Activated CD4-positive, alpha-beta T cell treated with anti-CD3 and anti-CD28 coated beads for 4 hours (primary cell): ENCODE measurements at regions not wholly inside any gene's neighbourhood (a gene's known extent, or its start where the extent isn't known, plus 50 kb on each side); places are given as distances from the start of the nearest gene placed in this dataset.

ENCODE experiments used
- DNase-seq, 2 donors: peaks; one replicate each; pipeline ENCODE4 v3.0.0-alpha.2; 2020

DNA sequence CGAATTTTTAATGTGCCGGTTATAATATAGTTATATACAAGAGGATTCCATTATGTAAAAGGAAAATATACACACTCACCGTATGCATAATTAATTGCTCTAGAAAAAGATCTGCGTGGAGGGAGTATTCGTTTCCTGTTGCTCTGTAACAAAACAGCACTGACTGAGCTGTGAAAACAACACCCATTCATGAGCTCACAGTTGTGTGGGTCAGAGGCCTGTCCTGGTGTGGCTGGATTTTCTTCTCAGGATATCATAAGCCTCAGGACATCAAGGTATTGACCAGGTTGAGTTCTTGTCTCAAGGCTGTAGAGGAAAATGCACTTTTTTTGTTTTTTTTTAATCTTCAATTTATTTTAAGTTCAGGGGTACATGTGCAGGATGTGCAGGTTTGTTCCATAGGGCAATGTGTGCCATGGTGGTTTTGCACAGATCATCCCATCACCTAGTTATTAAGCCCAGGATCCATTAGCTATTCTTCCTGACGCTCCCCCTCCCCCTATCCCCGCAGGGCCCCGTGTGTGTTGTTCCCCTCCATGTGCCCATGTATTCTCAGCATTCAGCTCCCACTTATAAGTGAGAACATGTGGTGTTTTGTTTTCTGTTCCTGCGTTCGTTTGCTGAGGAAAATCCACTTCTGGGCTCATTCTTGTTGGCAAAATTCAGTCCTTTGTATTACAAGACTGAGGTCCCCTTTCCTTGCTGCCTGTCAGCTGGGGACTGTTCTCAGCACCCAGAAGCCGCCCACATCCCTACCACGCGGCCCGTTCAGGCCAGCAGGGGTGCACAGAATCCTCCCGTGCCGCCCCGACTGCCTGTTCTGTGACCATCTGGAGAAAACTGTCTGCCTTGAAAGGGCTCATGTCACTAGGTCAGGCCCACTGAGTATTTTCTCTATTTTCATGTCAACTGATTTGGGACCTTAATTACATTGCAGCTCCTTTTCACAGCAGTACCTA is 87.4 kb upstream of the ERRFI1 start:
- DNase-seq = no peak

GRCh38 chr1:8112611-8113261 is 86.6 kb upstream of the ERRFI1 start:
- DNase-seq = no peak

DNA sequence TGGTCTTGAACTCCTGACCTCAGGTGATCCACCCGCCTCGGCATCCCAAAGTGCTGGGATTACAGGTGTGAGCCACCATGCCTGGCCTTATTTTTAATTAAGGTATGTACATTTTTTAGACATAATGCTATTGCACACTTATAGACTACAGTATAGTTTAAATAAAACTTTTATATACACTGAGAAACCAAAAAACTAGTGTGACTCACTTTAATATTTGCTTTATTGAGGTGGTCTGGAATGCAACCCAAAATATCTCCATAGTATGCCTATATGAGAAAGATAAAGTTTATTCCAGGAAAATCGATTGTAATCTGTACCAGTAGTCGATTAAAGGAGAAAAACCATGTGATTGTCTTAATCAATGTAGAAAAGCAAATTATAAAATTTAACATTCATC is 85.5 kb upstream of the ERRFI1 start:
- DNase-seq = no peak

DNA sequence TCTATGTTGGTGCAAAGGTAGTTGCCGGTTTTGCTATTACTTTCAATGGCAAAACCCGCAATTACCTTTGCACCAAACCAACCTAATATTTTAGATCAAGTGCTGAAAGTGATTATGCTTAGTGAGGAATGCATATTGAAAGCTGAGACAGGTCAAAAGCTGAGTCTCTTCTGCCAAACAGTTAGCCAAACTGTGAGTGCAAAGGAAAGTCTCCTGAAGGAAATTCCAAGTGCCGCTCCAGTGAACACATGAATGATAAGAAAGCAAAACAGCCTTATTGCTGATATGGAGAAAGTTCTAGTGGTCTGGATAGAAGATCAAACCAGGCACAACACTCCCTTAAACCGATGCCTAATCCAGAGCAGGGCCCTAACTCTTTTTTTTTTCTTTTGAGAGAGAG is 83.1 kb upstream of the ERRFI1 start:
- DNase-seq = no peak

DNA sequence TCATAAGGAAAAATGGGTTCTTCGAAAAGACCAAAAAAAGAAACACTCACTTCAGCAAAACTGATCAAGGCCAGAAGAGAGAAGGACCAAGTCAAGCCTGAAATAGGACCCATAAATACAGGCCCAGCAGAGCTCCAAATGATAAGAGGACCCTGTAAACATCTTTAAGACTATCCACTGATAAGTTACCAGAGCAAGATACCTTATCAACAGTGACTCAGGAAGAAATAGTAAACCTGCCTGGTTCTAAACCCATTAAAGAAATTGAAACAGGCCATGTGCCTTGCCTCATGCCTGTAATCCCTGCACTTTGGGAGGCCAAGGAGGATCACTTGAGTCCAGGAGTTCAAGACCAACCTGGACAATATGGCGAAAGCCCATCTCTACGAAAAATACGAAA is 81.8 kb upstream of the ERRFI1 start:
- DNase-seq = no peak

DNA sequence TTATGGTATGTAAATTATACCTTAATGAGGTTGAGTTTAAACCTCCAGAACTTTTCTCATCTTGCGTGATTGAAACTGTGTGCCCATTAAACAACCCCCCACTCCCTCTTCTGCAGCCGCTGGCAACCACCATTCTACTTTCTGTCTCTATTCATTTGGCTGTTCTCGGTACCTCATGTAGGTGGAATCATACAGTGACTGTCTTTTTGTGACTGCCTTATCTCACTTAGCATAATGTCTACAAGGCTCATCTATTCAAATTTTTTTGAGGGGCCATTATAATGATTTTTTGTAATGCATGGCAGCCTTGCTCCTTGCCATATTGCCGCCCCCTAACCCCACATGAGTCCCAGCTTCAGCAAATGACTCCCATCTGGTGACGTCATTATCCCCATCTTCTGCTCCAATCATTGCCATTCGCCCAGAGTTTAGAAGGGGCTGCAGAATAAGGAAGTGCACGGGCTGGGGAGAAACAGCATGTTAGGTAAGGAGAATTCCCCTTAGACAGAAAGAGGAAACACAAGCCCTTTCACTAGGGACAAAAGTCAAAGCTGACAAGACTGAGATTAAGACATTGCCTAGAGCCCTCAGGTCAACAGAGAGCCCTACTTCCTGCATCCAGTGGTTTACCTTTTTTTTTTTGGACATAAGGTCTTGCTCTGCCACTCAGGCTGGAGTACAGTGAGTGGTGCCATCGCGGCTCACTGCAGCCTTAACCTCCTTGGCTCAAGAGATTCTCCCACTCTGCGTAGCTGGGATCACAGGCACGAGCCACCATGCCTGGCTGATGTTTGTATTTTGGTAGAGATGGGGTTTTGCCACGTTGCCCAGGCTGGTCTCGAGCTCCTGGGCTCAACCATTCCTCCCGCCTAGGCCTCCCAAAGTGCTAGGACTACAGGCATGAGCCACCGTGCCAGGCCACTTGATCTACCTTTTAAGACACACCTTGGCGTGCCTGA is 78.4 kb upstream of the ERRFI1 start:
- no peak for DNase-seq

GRCh38 chr1:8097908-8098307 is 71.8 kb upstream of the ERRFI1 start:
- DNase-seq = no peak

DNA sequence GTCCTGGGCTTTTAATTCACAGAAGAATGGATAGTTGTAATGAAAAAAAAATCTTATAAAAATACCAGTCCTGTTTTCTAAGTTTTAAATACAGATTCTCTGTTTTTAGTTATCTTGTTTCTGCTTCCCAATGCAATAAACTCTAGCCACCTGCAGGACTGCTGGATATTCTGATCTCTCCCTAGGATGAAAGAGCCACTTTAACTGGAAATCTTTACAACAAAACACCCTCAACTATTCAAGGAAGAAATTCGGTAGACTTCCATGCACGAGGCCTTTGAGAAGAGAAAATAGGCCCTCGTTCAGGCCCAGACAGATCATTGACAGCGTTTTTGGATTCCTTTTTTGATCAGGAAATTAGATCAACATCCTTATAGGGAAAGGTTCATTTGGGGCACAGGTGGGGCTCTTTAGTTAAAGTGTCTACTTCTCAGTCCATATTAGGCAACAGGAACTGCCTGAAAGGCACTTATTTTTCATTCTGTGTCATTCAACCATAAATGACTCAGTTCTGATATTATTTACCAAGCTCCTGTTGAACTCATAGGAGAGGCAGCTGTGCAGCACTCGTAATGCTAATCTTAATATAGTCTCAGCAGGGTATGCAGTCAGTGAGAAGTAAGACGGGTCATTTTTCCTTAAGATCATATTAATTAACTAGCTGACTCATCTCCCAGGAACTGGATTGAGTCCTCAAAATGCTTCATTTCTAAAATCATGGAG is 71.1 kb upstream of the ERRFI1 start:
- DNase-seq = no peak

DNA sequence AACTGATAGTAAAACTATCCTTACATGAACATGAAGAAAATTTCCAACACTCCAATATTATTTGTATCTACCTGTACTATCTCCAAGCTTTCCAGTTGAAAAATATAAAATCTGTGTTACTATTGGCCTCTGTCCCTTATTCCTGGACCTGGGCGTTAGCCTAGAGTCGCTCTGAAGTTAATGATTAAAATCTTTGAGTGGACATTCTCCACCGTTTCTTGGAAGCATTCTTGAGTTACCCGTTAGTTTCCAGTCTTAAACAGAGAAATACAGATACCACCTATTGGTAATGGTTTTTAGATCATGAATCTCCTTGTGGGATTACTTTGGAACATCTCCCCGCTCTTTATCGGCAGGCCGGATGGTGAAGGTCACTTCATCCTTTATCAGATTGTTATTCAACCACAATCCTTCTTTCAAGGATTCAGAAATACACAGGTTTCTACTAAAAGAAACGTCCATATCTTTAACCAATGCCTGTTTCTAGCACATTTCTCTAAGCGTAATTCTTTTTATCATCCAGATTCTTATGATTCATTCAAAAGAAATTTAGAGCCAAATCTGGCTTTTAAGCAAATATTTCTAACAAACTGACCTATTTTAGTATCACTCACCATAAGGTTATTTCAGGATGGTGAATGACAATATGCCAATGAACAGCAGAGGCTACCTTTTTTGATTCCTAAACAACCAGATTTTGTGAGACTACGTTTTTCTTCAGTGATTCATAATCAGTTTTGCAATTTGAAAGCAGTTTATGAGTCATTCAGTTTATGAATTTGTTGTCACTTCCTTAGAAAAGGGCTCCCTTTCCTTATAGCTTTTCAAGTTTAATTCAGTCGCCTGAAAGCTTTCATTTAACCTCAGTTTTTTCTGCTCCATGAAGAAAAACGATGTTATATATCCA is 70.2 kb upstream of the ERRFI1 start:
- DNase-seq = no peak

- DNase-seq = no peak
Observed at GRCh38 chr1:8095584-8095983, 69.5 kb upstream of the ERRFI1 start.

DNA sequence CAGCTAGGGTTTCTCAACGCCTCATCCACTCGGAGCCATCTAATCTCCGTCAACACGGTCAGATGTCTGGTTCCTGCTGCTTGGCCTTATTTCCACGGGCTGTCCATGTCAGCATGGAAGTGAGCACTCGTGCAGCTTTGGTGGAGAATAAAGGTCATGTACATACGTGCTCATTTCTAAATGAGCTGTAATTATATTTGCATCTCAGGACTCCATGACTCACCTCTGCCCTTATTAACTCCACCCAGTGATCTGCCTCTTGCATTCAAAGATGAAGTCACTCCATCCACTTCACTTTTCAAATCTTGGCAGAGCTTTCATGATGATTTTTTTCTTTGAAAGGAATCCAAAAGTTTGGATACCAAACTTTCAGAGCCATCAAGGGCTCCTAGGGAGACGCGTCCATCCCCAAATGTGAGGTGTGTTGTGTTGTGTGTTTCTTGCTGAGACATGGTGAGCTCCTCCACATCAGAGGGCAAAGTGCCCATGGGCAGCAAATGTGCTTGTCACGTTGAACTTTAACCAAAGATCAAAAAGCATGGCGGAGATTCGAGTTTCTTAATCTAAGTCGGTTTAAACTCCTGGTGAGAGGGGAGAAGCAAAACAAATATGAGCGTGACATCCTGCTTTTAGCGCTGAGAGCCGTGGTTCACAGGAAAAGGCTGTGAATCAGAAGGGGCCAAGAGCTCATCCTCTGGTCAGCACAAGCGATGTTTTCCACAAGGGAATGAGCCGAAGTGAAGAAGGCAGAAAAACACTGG is 68.6 kb upstream of the ERRFI1 start:
- DNase-seq = no peak

GRCh38 chr1:8093221-8093980 is 67.3 kb upstream of the ERRFI1 start:
- DNase-seq = no peak

DNA sequence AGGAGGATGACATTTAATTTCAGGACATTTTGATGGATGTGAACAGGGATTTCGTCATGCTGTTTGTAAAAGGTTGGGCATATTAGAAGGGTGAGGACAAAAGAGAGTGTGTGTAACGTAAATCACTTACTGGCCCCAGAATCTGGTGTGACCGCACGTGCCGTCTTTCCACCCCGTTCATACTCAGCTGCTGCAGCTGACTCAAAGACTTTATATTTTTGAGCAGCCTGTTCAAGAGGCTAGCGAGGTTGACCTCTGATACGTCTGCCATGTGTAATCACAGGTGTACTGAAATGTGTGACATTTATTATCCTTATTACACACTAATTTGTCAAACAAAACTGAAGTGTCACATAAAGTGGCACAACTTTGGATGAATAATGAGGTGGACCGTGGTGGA is 66.5 kb upstream of the ERRFI1 start:
- no peak for DNase-seq

DNA sequence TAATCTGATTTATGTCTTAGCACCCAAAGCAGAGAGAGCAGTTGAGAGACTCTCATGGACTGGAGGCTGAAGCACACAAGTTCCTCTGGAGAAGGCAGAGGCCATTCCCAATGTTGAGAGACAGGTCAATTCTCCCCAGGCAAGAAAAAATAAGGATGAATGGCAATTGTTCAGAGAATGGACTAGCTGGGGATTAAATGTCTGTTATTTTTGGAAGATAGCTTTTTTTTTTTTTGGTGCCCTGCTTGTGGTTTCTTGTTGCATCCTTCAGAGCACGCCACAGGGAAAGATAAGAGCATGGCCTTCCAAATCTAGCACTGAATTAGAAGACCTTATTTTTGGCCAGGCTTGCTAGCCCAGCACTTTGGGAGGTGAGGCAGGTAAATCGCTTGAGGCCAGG is 65.6 kb upstream of the ERRFI1 start:
- no peak for DNase-seq

DNA sequence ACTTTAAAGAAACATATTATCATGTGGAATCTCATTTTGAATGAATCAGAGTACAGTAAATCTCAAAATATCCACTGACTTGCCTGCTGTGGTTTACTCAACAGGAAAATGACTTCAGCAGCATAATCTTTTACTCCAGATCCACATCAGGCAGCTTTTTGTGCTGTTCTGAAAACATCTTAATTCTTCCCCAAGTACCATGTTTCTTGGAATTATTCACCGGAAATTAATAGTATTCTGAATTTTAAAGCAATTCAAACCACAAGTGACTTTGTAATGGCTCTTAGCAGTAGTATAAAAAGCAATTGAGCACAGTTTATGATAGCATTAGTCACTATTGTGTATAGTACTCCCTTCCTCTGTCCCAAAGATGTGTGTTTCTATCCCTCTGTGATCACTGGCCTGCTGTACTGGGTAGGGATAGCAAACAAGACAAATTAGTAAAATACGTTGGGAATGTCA is 64.2 kb upstream of the ERRFI1 start:
- no peak for DNase-seq

GRCh38 chr1:8089535-8090228 is 63.6 kb upstream of the ERRFI1 start:
- no peak for DNase-seq

GRCh38 chr1:8086055-8086454 is 59.9 kb upstream of the ERRFI1 start:
- no peak for DNase-seq

- no peak for DNase-seq
Observed at GRCh38 chr1:8084913-8085312, 58.8 kb upstream of the ERRFI1 start.
